ENCODE measurements at regions not wholly inside any gene's neighbourhood (a gene's known extent, or its start where the extent isn't known, plus 50 kb on each side); places are given as distances from the start of the nearest gene placed in this dataset.
"Not testable (repeated sequence)": the region's sequence is repeated elsewhere in the genome, so short reads cannot be mapped to it uniquely, and the experiment has no call there.

DNA sequence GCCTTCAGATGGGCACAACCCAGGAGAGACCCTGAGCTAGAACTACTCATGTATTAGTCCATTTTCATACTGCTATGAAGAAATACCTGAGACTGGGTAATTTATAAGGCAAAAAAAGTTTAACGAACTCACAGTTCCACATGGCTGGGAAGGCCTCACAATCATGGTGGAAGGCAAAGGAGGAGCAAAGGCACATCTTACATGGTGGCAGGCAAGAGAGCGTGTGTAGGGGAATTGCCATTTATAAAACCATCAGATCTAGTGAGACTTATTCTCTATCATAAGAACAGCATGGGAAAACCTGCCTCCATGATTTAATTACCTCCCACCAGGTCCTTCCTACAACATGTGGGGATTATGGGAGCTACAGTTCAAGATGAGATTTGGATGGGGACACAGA, 137.9 kb upstream of the NUDT4 start:
- H3K4me1 ChIP-seq (replicated peaks in 1 of 4; ENCODE audit: control insufficient read depth in 3 of 4, insufficient read depth in 4 of 4, low read length in 3 of 4); H3K79me2 ChIP-seq (ENCODE audit: control insufficient read depth in 1 of 2, insufficient read depth in 2 of 2, low read length in 2 of 2); H3K36me3 ChIP-seq (ENCODE audit: control insufficient read depth in 2 of 4, insufficient read depth in 4 of 4, low read length in 3 of 4); H3K4me2 ChIP-seq (ENCODE audit: insufficient read depth in 1 of 2, low read depth in 2 of 2, low read length in 2 of 2); H4K91ac ChIP-seq (replicated peaks; ENCODE audit: insufficient read length, low read length); H3K79me1 ChIP-seq (ENCODE audit: low read depth, low read length); H2BK15ac ChIP-seq (ENCODE audit: low read length); H3K4ac ChIP-seq (replicated peaks; ENCODE audit: insufficient read length, low read depth, low read length); H3K56ac ChIP-seq (replicated peaks; ENCODE audit: insufficient read length, low read depth, low read length); POLR2A ChIA-PET (ENCODE audit: partially characterized antibody); H3K4me3 ChIP-seq (ENCODE audit: extremely low read depth in 1 of 4, insufficient read depth in 2 of 4, low read depth in 3 of 4, low read length in 4 of 4); H2BK20ac ChIP-seq (ENCODE audit: low read length); H2AK5ac ChIP-seq (ENCODE audit: low read depth, low read length); H4K8ac ChIP-seq (ENCODE audit: extremely low read depth, insufficient read depth, low read length); H2BK5ac ChIP-seq (ENCODE audit: low read depth, low read length); H3K27ac ChIP-seq (ENCODE audit: low read depth, low read length); H2BK12ac ChIP-seq (ENCODE audit: low read depth, low read length); H3K14ac ChIP-seq (ENCODE audit: insufficient read length); H4K5ac ChIP-seq (ENCODE audit: insufficient read length, low read depth, low read length); H2AFZ ChIP-seq (ENCODE audit: low read length); H3K9me3 ChIP-seq (ENCODE audit: insufficient read depth in 2 of 2, low read depth in 1 of 2, low read length in 1 of 2); H3K18ac ChIP-seq (ENCODE audit: extremely low read depth, low read length); H3K23ac ChIP-seq (ENCODE audit: insufficient read length); H3K27me3 ChIP-seq (replicated peaks in 1 of 4; ENCODE audit: control insufficient read depth in 3 of 4, extremely low read depth in 1 of 4, insufficient read depth in 3 of 4, low read length in 3 of 4); H3K23me2 ChIP-seq (ENCODE audit: low read depth, low read length); H3K9ac ChIP-seq (replicated peaks in 1 of 4; ENCODE audit: extremely low read depth in 1 of 4, low read depth in 3 of 4, low read length in 3 of 4); H2BK120ac ChIP-seq (replicated peaks; ENCODE audit: low read depth, low read length); H4K20me1 ChIP-seq (replicated peaks in 1 of 2; ENCODE audit: control insufficient read depth in 1 of 2, insufficient read depth in 2 of 2, low read length in 2 of 2); DNase-seq (ENCODE audit: low read depth in 1 of 2, low spot score in 2 of 2); FAIRE-seq: not testable (repeated sequence)
- 96% methylated on average over 2 of the region's 2 CpGs; no CpG with 5 or more reads in 1 of the 2 experiments for WGBS, 2 experiments (ENCODE audit: extremely low coverage in 1 of 2, insufficient coverage in 1 of 2, insufficient read length in 1 of 2, insufficient replicate concordance in 2 of 2, low coverage in 1 of 2, low lambda C conversion rate in 2 of 2, missing lambda C conversion rate in 1 of 2)
- CTCF ChIA-PET (ENCODE audit: partially characterized antibody) = interaction anchor here (0.6 to 1.0 kb wide), 2 partner anchors 112 to 152 kb away, joined by 3 read pairs; no protein-coding TSS in a partner anchor

Data from H1 (cell line).